ENCODE measurements at regions not wholly inside any gene's neighbourhood (a gene's known extent, or its start where the extent isn't known, plus 50 kb on each side); places are given as distances from the start of the nearest gene placed in this dataset.

- TF ChIP-seq CTCF (IDR thresholded peaks at IDR 0.05; ENCODE audit: low read depth, low read length) = no peak
- no peak for TF ChIP-seq EZH2phosphoT487 (IDR thresholded peaks at IDR 0.05; ENCODE audit: low read depth)
These were observed 63.5 kb upstream of the C2CD4B start for GRCh38 chr15:62228604-62229003.

Measured in OCI-LY3 (cell line).